GM20431 (cell line): ENCODE measurements at regions not wholly inside any gene's neighbourhood (a gene's known extent, or its start where the extent isn't known, plus 50 kb on each side); places are given as distances from the start of the nearest gene placed in this dataset.

Source experiments
- in situ Hi-C: fragments of 300-500 bp; cut with MseI, MboI; formaldehyde crosslinking; loops from one replicate; pipeline ENCODE4 v1.15.0; 2020; ENCODE audit warnings: low sequenced_read_pairs; ENCODE audit not compliant: unreplicated experiment

- in situ Hi-C loops, result no loop called here
Observed at GRCh38 chr15:86010891-86011290, 68.8 kb upstream of the AGBL1 start.

- in situ Hi-C loops, result no loop called here
Observed at GRCh38 chr15:86014016-86014415, 65.7 kb upstream of the AGBL1 start.

DNA sequence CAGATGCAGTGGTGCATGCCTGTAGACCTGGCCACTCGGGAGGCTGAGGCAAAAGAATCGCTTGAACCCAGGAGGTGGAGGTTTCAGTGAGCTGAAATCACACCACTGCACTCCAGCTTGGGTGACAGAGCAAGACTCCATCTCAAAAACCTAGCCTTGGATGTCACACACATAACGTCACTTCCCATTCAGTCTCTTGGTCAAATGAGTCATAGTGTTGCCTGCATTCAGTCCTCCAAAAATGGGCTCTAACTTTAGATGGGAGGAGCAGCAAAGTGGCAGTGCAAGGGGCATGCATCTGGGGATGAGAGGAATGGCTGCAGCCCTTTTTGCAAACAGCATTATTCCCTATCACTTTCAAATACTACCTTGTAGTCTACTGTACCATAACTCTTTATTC, 62.9 kb upstream of the AGBL1 start:
- in situ Hi-C loops, result no loop called here

DNA sequence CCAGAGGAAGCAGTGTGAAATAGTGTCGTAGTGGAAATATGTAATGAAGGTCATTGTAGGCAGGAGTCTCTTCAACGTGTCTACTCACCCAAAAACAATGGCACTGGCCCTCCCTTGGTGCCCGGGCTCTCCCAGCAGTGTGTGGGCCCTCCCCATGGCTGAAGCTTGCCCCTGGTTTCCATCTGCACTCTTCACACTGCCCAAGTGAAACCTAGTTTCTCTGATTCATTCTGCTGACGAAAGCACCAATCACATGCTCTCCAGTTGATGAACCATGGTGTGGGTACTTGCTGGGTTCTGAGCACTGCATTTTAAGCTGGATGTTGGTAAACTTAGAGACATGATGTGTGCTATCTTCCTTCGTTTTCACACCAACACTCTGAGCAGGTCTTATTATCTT, 61.0 kb upstream of the AGBL1 start:
- in situ Hi-C loops, result no loop called here

DNA sequence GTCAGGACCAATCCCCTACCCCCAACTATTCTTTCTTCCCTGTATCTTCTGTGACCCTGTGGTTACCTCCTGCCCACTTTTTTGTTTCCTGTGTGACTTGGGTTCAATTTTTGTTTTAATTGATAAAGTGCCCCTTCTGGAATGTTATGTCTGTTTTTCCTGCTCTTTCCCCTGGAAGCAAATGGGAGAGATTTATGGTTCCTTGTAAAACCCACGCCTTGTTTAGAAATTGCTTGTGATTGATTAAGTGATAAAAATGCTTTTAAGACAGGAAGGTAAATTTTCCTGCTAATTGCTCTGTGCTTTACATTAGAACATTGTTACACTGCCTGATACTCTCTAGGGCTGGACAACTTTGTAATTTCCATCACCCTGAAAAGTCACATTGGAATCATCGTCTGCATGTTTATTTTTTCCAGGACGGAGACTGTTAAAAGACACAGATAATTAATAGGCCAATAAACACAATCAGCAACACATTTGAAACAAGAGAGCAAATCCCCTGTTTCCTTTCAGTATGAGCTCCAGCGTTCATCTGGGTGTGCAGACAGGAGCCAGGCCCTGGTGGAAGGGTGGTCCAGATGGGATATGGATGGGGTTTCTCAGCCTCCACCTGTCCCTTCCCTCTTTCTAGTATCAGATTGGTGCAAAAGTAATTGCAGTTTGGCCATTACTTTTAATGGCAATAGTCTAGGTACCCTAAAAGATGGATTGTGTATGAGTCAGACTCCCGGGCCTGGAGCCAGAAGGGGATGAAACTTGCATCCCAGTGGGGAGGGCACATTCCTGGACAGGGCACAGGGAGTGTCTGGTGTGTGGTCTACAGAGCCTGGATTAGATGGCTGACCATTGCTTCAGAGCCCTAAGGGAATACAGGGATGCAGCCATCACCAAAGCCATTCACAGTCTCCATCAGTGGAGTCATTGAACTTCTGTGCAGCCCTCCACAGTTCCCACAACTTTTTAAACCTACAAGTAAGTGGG, 58.1 kb upstream of the AGBL1 start:
- in situ Hi-C loops, result no loop called here

DNA sequence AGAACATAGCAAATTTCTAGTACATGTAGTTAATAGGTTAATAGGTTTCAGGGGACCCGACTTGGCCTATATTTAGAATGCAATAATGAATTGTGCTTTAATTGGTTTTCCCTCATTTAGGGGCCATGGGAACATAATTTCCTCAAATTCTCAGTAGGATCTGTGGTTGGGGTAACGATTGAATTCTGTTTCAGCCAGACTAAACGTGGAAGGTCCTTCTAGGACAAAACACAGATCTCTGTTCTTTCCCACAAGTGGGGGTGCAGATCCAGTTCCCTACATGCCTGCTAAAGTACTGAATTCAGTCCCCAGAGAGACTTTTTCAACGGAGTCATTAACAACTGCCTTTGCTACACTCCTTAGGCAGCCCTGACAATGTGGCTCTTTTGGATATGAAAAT, 50.7 kb upstream of the AGBL1 start:
- in situ Hi-C loops, result no loop called here
